Mammary epithelial cell (primary cell): ENCODE measurements at regions not wholly inside any gene's neighbourhood (a gene's known extent, or its start where the extent isn't known, plus 50 kb on each side); places are given as distances from the start of the nearest gene placed in this dataset.

Experiments
- EZH2 ChIP-seq: IDR thresholded peaks from 2 replicates; pipeline ENCODE4 v1.6.1; 2012; ENCODE audit warnings: low read length, inconsistent platforms, borderline replicate concordance
- TF ChIP-seq, protein P1 (sequence below), 2 donors: IDR thresholded peaks in 1 of 2; conservative IDR thresholded peaks in 1 of 2; 2 replicates each; pipeline ENCODE4 v1.5.1; 2011 to 2012; ENCODE audit warnings: inconsistent platforms in 2 of 2, low read length in 2 of 2, mild to moderate bottlenecking in 2 of 2, control low read depth in 1 of 2, low read depth in 1 of 2; ENCODE audit not compliant: insufficient read depth in 1 of 2; ENCODE audit errors: extremely low read depth in 1 of 2

DNA sequence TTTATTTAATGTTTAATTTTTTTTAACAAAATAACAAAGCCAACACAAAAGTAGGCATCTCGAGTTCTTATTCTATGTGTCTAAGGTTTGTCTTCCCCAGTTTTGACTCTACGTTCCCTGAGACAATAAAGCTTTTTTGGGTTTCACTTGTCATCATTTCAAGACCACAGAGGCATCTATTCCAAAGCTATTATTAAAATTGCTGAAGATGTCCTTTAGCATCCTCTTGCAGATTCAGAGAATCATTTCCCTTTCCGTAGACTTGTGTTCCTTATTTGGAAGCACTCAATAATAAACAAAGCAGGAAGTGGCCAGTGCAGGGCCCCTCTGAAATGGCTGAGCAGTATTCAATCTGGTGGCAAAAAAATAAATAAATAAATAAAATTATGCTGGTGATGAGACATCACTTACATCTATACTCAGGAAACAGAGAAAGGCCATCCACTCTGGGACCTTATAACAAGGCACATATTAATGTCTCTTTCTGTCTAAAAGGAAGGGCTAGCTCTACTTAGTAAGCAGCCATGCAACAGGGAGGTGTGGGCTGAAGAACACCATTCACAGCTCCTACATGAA lies 362.3 kb downstream of the WDR72 start:
- TF ChIP-seq, protein P1, sequence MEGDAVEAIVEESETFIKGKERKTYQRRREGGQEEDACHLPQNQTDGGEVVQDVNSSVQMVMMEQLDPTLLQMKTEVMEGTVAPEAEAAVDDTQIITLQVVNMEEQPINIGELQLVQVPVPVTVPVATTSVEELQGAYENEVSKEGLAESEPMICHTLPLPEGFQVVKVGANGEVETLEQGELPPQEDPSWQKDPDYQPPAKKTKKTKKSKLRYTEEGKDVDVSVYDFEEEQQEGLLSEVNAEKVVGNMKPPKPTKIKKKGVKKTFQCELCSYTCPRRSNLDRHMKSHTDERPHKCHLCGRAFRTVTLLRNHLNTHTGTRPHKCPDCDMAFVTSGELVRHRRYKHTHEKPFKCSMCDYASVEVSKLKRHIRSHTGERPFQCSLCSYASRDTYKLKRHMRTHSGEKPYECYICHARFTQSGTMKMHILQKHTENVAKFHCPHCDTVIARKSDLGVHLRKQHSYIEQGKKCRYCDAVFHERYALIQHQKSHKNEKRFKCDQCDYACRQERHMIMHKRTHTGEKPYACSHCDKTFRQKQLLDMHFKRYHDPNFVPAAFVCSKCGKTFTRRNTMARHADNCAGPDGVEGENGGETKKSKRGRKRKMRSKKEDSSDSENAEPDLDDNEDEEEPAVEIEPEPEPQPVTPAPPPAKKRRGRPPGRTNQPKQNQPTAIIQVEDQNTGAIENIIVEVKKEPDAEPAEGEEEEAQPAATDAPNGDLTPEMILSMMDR (conservative IDR thresholded peaks at IDR 0.05 in 1 of 2, IDR thresholded peaks at IDR 0.05 in 1 of 2; ENCODE audit: extremely low read depth in 1 of 2, insufficient read depth in 1 of 2, low read depth in 1 of 2, low read length in 2 of 2): no peak
- no peak for TF ChIP-seq EZH2
